GM21723 (cell line): ENCODE measurements at regions not wholly inside any gene's neighbourhood (a gene's known extent, or its start where the extent isn't known, plus 50 kb on each side); places are given as distances from the start of the nearest gene placed in this dataset.

Experiments
- ATAC-seq: cut with Tn5 transposase; IDR thresholded peaks from one replicate; pipeline ENCODE4 v1.9.1; 2021; ENCODE audit warnings: mild to moderate bottlenecking, moderate library complexity; ENCODE audit not compliant: unreplicated experiment

DNA sequence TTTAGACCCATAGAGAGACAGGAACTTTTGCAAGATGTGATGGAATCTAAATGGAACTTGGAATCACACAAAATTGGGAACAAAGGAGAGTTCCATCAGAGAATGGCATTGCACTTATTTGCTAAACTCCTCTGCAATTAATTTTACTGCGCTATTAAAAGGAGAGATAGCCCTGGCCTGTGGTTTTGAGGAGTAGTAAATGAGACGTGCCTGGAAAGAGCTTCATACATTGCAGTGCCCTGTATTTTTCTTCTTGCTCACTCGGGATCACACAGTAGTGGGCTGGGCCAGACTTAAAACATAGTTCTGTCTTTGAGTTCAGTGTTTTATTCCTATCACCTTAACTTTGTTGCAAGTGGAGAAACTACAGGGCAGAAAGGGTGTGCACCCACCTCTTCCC lies 94.4 kb upstream of the SLC27A6 start:
- no peak for ATAC-seq

DNA sequence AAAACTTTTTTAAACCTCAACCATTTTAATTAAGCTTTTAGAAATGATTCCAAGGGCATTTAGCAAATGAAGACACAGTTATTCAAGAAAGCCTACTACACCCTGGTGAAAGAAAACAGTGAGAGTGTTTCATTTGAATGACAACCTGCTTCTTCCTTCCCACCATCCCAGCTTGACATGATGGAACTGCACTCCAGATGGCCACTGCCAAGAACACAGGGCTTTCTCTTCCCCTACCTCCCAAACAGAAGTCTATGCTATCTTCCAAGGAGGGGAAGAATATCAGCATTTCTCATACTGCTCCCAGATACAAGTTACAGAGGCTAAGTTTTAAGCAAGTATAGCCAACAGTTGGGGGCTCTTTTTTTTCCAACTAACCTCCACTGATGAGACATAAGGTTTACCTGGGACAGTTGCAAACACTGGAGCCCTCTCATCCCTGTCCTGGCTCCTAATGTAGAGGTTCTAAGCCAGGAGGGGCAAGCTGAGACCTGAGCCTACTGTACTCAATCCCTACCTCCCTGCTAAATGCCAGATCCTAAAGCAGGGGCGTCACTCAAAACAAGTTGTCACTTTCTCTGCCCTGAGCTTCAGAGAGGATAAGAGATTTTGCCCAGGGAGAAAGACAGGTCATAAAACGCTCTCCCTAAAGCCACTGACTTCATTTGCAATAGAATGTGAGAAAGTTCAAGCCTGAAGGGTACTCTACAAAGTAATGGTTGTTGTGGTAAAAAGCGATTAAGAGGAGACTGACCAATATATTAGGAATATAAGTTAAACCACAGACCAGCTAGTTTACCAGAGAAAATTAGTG lies 88.5 kb upstream of the SLC27A6 start:
- no peak for ATAC-seq

DNA sequence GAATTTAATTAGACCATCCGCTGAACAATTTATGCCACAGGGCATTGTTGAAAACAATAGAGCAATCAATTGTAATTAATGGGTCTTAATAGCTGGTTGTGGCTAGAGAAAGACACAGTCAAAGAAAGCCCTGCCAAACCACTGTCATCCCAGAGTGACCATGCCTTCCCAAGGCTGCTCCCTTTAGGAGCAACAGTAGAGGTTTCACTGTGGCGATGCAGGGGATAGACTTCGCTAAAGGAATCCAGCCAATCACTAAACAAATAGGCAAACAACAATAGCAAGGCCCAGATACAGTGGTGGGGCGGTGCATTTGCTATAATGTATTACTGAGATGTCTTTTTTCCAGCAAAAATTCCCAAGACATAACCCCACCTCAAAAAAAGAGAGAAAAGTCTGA lies 87.8 kb upstream of the SLC27A6 start:
- ATAC-seq = no peak

DNA sequence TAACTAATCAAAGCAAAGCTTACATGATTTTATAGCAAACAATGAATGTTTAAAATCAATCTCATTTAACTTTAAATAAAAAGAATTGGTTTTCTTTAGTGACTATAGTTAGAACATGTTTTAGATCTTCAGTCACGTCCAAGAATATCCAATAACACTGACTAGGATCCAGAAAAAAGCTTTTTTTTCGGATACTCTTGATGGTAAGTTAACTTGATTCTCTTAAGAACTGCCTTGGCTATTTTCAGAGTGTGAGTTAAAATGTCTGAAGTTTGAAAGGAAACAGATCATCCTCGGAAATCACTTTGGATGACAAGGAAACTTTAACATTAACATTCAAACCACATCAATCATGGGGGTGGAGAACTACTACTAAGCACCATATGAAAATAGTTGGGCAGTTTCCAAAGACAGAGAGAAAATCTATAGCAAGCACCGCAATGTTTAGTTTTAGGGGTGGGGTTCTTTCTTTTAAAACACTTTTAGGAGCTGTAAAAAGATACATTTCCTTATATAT lies 83.7 kb upstream of the SLC27A6 start:
- ATAC-seq = no peak

DNA sequence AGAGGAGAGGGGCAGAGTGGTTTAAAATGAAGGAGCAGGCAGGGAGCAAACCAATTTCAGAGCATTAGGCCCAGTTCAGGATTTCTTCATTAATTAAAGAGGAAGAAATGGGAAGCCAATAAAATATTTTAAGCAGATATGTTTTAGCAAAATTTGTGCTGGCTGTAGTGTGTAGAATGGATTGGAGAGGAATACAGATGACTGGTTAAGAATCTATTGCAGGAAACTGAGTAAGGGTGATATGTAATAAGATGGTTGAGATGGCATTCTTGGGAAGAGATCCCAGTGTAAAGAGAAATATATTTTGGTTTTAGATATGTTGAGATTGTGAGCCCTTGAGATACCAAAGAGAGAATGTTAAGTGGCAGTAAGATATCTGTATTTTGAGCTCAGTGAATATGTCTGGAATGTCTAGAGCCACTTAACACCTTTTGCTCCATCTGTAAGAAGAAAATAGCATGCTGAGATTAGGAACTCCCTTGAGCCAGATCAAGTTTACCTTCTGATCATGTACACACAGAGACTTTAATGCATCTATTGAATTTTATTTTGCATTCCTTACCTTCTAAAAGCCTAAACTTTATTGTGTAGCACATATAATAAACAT lies 79.5 kb upstream of the SLC27A6 start:
- no peak for ATAC-seq

DNA sequence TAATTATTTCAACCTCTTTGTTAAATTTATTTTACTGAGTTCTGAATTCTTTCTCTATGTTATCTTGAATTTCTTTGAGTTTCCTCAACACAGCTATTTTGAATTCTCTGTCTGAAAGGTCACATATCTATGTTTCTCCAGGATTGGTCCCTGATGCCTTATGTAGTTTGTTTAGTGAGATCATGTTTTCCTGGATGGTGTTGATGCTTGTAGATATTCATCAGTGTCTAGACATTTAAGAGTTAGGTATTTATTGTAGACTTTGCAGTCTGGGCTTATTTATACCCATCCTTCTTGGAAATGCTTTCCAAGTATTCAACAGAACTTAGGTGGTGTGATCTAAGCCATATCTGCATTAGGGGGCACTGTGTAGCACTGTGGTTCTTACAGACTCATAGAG lies 70.2 kb upstream of the SLC27A6 start:
- no peak for ATAC-seq

DNA sequence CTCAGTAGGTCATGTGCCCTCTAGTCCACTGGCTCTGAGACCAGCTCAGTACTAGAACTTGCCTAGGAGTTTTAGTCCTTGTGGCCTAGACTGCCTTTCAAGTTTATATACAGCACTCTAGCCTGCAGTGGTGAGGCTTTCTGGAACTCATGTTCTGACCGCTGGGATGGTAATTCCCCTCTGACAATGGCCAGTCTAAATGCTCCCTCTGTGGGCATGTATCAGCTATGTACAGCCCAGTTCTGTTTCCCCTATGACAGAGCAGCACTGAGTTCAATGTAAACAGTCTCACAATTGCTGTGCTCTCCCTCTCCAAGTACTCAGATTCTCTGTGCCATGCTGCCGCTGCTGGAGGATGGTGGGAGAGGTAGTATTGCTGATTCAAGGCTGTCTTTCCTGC lies 68.6 kb upstream of the SLC27A6 start:
- ATAC-seq = no peak

DNA sequence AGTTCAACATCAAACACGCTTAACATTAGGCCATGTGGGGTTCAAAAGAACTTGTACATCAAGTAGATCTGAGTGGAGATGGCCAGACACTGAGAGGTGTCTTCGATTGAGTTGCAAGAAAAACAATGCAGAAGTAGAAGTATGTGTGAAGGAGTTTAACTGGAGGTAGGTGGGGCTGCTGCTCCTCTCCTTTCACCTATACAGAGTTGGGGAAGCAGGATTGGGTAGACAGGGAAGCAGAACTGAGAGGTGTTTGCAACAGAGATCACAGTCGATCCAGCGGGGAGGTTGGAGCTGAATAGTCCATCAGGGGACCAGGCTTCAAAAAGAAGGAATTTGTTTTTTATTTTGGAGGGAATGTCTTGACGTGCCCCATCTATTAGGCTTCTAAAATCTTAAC lies 61.7 kb upstream of the SLC27A6 start:
- ATAC-seq = no peak

DNA sequence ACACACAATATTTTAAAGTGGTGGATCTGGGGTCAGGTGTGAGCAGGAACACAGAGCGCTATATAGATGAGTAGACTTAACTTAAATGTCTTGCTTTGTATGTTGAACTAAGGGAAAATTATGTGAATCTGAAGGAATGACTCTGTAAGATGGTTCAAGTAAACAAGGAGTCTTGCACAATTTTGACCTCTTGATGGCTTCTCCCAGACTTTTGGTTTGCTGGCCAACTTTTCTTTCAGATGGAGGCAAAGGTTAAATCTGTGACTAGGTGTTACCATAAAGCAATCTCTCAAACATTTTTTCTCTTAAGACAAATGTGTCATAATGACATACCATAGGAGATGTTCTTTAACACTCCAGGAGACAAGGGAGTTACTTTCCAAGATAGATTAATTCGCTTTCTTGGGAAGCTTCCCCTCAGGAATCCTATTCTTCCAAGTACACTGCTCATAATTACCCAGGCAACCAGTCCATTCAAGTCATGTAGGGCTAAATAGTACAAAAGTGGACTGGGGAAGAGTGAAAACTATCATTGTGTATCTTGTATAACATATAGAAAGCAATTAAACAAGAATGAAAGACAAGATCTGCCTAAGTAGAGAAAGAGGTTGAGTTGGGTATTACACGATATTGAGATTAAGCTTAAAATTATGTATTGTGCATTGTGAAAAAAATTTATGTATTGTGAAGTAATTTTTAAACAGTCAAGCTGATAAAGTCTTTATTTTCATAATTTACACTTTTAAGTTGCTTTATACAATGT lies 60.3 kb upstream of the SLC27A6 start:
- peak; percentile 9 for ATAC-seq

DNA sequence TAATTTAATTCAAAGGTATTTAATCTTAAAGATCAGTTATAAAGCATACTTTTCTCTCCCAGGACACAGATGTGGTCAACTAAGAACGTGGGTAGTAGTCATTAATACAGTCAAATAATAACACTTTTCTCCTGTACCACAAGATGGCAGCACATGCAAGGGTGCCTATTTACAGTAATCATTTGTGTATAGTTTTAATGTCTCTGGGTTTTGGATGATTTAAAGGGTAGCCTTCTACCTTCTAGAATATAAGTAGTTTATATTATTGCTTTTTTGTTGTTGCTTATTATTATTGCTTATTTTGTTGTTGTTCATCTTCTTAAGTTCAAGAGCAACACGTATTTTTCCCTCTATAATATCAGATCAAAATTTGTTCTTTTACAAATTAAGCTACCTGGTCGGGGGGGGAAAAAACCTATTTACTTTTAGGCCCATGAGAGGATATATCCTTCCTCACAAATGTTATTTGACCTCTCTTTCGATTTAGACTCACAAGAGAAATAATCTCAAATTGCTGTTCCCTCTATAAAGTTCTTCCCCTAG lies 59.6 kb upstream of the SLC27A6 start:
- peak; percentile 94 for ATAC-seq

DNA sequence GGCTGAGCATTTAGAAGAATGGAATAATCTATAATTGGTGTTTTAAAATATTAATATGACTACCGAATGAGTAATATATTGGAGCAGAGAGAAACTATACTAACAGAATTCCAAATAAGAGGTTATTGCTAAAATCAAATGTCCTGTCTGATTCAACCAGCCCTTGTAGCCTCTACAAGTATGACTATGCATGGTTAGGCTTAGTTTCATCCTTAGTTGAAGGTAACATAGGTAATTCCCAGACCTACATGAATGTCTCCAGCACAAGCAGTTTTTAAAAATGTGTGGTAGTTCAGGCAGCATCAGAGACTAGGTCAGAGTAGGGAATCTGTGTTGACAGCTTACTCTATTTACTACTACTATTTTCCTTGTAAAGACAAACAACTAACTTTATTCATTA lies 51.7 kb upstream of the SLC27A6 start:
- ATAC-seq = peak; percentile 78
